ENCODE measurements at regions not wholly inside any gene's neighbourhood (a gene's known extent, or its start where the extent isn't known, plus 50 kb on each side); places are given as distances from the start of the nearest gene placed in this dataset.
"Not testable (repeated sequence)": the region's sequence is repeated elsewhere in the genome, so short reads cannot be mapped to it uniquely, and the experiment has no call there.

DNA sequence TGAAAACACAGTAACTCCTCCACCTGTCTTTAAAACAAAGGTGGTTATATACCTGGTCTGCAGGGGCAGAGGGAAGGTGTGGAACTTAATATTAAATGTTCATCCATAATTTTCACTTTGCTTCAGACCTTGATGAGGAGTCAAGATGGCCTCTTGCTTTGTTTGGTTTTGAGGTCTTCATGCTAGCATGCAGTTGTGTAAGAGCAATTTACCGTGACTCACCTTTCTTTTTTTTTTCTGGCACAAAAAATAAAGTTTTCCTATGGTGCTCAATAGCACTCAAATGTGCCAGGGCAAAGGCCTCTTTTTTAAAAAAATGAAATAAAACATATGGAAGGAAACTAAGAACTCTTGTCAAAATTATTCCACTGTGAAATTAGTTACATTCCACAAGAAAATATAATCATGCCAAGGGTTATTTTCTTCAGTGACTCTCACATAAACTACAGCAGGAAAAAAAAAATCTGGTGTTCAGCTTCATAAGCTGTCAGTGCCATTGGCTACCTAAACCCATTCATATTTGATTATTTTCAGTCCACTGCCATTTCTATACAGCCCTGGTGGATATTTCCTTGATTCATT lies 128.2 kb downstream of the SLC7A11 start:
- no peak overlapping the region for H3K27ac ChIP-seq (ENCODE audit: low read depth in 1 of 2, low read length in 2 of 2)
- no peak overlapping the region for H3K4me2 ChIP-seq (replicated peaks; ENCODE audit: extremely low read depth, low read length, poor library complexity, severe bottlenecking)
- H3K27ac Mint-ChIP-seq = no peak overlapping the region

GRCh38 chr4:138112890-138113289 lies 129.3 kb downstream of the SLC7A11 start:
- H3K4me3 ChIP-seq (replicated peaks in 1 of 3; ENCODE audit: low read depth in 2 of 3, low read length in 3 of 3); DNase-seq; H3K27ac ChIP-seq (ENCODE audit: low read depth in 1 of 2, low read length in 2 of 2); H4K20me1 ChIP-seq (ENCODE audit: insufficient read depth, low read length); H3K9ac ChIP-seq (ENCODE audit: insufficient read depth, low read length, poor library complexity, severe bottlenecking); H3K36me3 Mint-ChIP-seq; intact Hi-C loops (cut with micrococcal nuclease); H3K79me2 ChIP-seq (ENCODE audit: insufficient read depth, low read length); H3K27me3 ChIP-seq (ENCODE audit: control insufficient read depth in 2 of 2, insufficient read depth in 2 of 2, low read length in 2 of 2); H3K4me3 Mint-ChIP-seq; H3K4me2 ChIP-seq (replicated peaks; ENCODE audit: extremely low read depth, low read length, poor library complexity, severe bottlenecking); H3K4me1 Mint-ChIP-seq; H3K27ac Mint-ChIP-seq; H3K4me1 ChIP-seq (ENCODE audit: control insufficient read depth in 1 of 2, insufficient read depth in 2 of 2, low read length in 2 of 2); H3K9me3 Mint-ChIP-seq; H2AFZ ChIP-seq (ENCODE audit: insufficient read depth, low read depth, low read length, poor library complexity, severe bottlenecking); H3K9me3 ChIP-seq (replicated peaks in 1 of 2; ENCODE audit: control insufficient read depth in 1 of 2, insufficient read depth in 1 of 2, low read length in 2 of 2); H3K27me3 Mint-ChIP-seq (ENCODE audit: low read depth in 3 of 3); H3K36me3 ChIP-seq (replicated peaks in 1 of 2; ENCODE audit: control insufficient read depth in 1 of 2, insufficient read depth in 2 of 2, low read length in 2 of 2): not testable (repeated sequence)
- 98% methylated on average over 8 of the region's 8 CpGs for WGBS (ENCODE audit: insufficient coverage)

More for the DNA sequence above, 128.2 kb downstream of the SLC7A11 start:
- Histone ChIP-seq H3K4me1 (ENCODE audit: control insufficient read depth in 1 of 2, insufficient read depth in 2 of 2, low read length in 2 of 2) (no peaks in the 10 kb centered on the region), H3K9me3 (replicated peaks in 1 of 2; ENCODE audit: control insufficient read depth in 1 of 2, insufficient read depth in 1 of 2, low read length in 2 of 2) (peaks cover 0 to 2% of the 10 kb centered on the region in 2 donors), H3K36me3 (replicated peaks in 1 of 2; ENCODE audit: control insufficient read depth in 1 of 2, insufficient read depth in 2 of 2, low read length in 2 of 2) (no peaks in the 10 kb centered on the region), H3K9ac (ENCODE audit: insufficient read depth, low read length, poor library complexity, severe bottlenecking) (no peak overlapping the region), H3K79me2 (ENCODE audit: insufficient read depth, low read length) (no peaks in the 10 kb centered on the region), H3K4me3 (replicated peaks in 1 of 3; ENCODE audit: low read depth in 2 of 3, low read length in 3 of 3) (no peak overlapping the region), H2AFZ (ENCODE audit: insufficient read depth, low read depth, low read length, poor library complexity, severe bottlenecking) (no peak overlapping the region), H3K27me3 (ENCODE audit: control insufficient read depth in 2 of 2, insufficient read depth in 2 of 2, low read length in 2 of 2) (no peaks in the 10 kb centered on the region), H4K20me1 (ENCODE audit: insufficient read depth, low read length) (no peaks in the 10 kb centered on the region)
- intact Hi-C loops (cut with micrococcal nuclease) = no loop called here
- DNase-seq = no peak
- H3K4me1 Mint-ChIP-seq = no peaks in the 10 kb centered on the region
- WGBS (ENCODE audit: insufficient coverage) = no CpG with 5 or more reads among the region's 1 CpG
- peaks cover 0 to 3% (median 0%) of the 10 kb centered on the region in 7 donors for H3K9me3 Mint-ChIP-seq
- no peak overlapping the region for H3K4me3 Mint-ChIP-seq
- no peaks in the 10 kb centered on the region for H3K36me3 Mint-ChIP-seq
- TF ChIP-seq, protein P1, sequence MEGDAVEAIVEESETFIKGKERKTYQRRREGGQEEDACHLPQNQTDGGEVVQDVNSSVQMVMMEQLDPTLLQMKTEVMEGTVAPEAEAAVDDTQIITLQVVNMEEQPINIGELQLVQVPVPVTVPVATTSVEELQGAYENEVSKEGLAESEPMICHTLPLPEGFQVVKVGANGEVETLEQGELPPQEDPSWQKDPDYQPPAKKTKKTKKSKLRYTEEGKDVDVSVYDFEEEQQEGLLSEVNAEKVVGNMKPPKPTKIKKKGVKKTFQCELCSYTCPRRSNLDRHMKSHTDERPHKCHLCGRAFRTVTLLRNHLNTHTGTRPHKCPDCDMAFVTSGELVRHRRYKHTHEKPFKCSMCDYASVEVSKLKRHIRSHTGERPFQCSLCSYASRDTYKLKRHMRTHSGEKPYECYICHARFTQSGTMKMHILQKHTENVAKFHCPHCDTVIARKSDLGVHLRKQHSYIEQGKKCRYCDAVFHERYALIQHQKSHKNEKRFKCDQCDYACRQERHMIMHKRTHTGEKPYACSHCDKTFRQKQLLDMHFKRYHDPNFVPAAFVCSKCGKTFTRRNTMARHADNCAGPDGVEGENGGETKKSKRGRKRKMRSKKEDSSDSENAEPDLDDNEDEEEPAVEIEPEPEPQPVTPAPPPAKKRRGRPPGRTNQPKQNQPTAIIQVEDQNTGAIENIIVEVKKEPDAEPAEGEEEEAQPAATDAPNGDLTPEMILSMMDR (IDR thresholded peaks at IDR 0.05) = no peak
- peaks cover 1 to 5% (median 3%) of the 10 kb centered on the region in 3 donors for H3K27me3 Mint-ChIP-seq (ENCODE audit: low read depth in 3 of 3)
